ENCODE measurements at regions not wholly inside any gene's neighbourhood (a gene's known extent, or its start where the extent isn't known, plus 50 kb on each side); places are given as distances from the start of the nearest gene placed in this dataset.

DNA sequence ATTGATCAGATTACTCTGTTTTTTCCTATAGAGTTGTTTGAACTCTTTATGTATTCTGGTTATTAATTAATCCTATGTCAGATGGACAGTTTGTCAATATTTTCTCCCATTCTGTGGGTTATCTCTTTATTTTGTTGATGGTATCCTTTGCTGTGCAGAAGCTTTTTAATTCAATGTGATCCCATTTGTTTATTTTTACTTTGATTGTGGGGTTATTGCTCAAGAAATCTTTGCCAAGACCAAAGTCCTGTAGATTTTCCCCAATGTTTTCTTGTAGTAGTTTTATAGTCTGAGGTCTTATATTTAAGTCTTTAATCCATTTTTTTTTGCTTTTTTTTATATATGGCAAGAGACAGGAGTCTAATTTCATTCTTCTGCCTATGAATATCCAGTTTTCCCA lies 86.2 kb upstream of the FIGN start:
- CTCF ChIA-PET: interaction anchor here (1.0 kb wide), 1 partner anchor 476 kb away, joined by 3 read pairs; no protein-coding TSS in a partner anchor
- dilution Hi-C loops (cut with MboI; ENCODE audit: extremely low pct_ligation_motif_present, low sequenced_read_pairs): no loop called here
- BruUV-seq (replicated peaks): no TSS peak

More for the DNA sequence above, 86.2 kb upstream of the FIGN start:
- no peak overlapping the region for H3K4me2 ChIP-seq (ENCODE audit: insufficient read depth, low read length)
- intact Hi-C loops (cut with micrococcal nuclease): loop anchor here (10.0 kb wide), 1 partner anchor 703 kb away; no protein-coding TSS in a partner anchor
- no peaks in the 10 kb centered on the region for H3K4me1 ChIP-seq (ENCODE audit: control insufficient read depth, extremely low read depth, insufficient read depth, low read length)
- POLR2A ChIA-PET: no interaction called here
- no peak for TF ChIP-seq POLR2A (IDR thresholded peaks at IDR 0.05; ENCODE audit: low read depth, low read length)
- TF ChIP-seq, protein P1, sequence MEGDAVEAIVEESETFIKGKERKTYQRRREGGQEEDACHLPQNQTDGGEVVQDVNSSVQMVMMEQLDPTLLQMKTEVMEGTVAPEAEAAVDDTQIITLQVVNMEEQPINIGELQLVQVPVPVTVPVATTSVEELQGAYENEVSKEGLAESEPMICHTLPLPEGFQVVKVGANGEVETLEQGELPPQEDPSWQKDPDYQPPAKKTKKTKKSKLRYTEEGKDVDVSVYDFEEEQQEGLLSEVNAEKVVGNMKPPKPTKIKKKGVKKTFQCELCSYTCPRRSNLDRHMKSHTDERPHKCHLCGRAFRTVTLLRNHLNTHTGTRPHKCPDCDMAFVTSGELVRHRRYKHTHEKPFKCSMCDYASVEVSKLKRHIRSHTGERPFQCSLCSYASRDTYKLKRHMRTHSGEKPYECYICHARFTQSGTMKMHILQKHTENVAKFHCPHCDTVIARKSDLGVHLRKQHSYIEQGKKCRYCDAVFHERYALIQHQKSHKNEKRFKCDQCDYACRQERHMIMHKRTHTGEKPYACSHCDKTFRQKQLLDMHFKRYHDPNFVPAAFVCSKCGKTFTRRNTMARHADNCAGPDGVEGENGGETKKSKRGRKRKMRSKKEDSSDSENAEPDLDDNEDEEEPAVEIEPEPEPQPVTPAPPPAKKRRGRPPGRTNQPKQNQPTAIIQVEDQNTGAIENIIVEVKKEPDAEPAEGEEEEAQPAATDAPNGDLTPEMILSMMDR (IDR thresholded peaks at IDR 0.05; ENCODE audit: extremely low read depth in 1 of 2, insufficient read depth in 1 of 2, low read depth in 1 of 2, low read length in 2 of 2): no peak
- no peak for TF ChIP-seq FOS (IDR thresholded peaks at IDR 0.05; ENCODE audit: borderline replicate concordance, insufficient read depth, low read length)
- no peak for TF ChIP-seq GATA2 (IDR thresholded peaks at IDR 0.05; ENCODE audit: insufficient read depth, insufficient read length, low read depth, low read length)
- TF ChIP-seq JUN (IDR thresholded peaks at IDR 0.05; ENCODE audit: borderline replicate concordance, insufficient read depth, insufficient read length, low read depth): no peak
- no peak for TF ChIP-seq POLR2AphosphoS5 (IDR thresholded peaks at IDR 0.05; ENCODE audit: insufficient read depth, low read depth, low read length)
- TF ChIP-seq, protein P2, sequence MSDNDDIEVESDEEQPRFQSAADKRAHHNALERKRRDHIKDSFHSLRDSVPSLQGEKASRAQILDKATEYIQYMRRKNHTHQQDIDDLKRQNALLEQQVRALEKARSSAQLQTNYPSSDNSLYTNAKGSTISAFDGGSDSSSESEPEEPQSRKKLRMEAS (IDR thresholded peaks at IDR 0.05; ENCODE audit: insufficient read depth, insufficient read length): no peak
- TF ChIP-seq MYC (IDR thresholded peaks at IDR 0.05; ENCODE audit: low read depth, low read length): no peak
- no peak overlapping the region for H3K27ac ChIP-seq (ENCODE audit: insufficient read depth, low read depth, low read length)
- H3K9me3 ChIP-seq (replicated peaks; ENCODE audit: control insufficient read depth, insufficient read depth, low read length): no peaks in the 10 kb centered on the region
- H3K27me3 ChIP-seq (ENCODE audit: control insufficient read depth in 2 of 2, insufficient read depth in 2 of 2, low read length in 2 of 2): peaks cover 0 to 1% of the 10 kb centered on the region in 2 experiments
- no peak overlapping the region for H3K9ac ChIP-seq (replicated peaks; ENCODE audit: extremely low read depth, insufficient read depth, low read length)
- no peak for FAIRE-seq
- no peaks in the 10 kb centered on the region for H3K36me3 ChIP-seq (ENCODE audit: control insufficient read depth in 2 of 2, extremely low read depth in 1 of 2, insufficient read depth in 2 of 2, low read length in 2 of 2)
- no peak for DNase-seq (ENCODE audit: low read depth, low spot score)
- H3K79me2 ChIP-seq (ENCODE audit: control insufficient read depth, insufficient read depth, low read length): no peaks in the 10 kb centered on the region
- no peaks in the 10 kb centered on the region for H4K20me1 ChIP-seq (replicated peaks; ENCODE audit: control insufficient read depth, extremely low read depth, insufficient read depth, low read length)
- H2AFZ ChIP-seq (ENCODE audit: low read depth, low read length): no peak overlapping the region
- H3K4me3 ChIP-seq (replicated peaks in 1 of 3; ENCODE audit: insufficient read depth in 1 of 3, low read depth in 1 of 3, low read length in 3 of 3): no peak overlapping the region
- H3K9me1 ChIP-seq (replicated peaks; ENCODE audit: control insufficient read depth, extremely low read depth, insufficient read depth, low read length): no peaks in the 10 kb centered on the region

All from endothelial cell of umbilical vein (primary cell).